ENCODE measurements at regions not wholly inside any gene's neighbourhood (a gene's known extent, or its start where the extent isn't known, plus 50 kb on each side); places are given as distances from the start of the nearest gene placed in this dataset.

DNA sequence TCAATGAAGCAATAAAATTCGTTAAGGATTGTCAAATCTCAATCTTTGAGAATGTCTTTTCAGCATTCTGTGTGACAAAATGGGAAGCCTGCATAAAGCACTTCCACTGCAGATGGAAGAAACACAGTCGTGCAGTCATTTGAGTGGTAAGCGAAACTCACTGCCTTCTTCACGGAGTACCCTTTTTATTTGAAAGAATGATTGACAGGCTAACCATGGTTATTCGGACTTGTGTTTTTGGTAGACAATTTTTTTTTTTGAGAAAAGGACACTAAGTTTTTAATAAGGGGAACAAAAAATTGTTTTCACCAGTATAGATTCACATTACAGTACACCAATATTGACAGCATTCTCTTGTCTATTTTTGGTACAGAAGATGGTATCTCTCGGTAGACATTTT lies 86.9 kb upstream of the MSX1 start:
- no peak for DNase-seq (ENCODE audit: low spot score)

DNA sequence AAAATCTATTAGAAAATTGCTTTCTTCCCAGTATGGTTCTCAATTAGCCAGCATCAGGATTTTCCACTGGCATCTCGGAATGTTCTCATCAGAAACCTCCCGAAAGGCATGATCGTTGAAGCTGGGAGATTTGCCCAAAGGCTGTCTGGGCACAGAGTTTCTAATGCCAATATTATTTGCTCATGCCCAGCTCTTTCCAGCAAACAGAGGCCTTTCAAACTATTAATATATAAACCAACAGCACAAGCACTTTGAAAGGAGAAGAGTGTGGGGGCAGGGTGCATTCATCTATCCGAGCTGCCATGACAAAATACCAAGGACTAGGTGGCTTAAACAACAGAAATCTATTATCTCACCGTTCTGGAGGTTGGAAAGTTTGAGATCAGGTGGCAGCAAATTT lies 88.3 kb upstream of the MSX1 start:
- DNase-seq (ENCODE audit: low spot score), result no peak

GRCh38 chr4:4770610-4771009 lies 88.9 kb upstream of the MSX1 start:
- no peak for DNase-seq (ENCODE audit: low spot score)

GRCh38 chr4:4766564-4766963 lies 92.9 kb upstream of the MSX1 start:
- DNase-seq (ENCODE audit: low spot score), result no peak

GRCh38 chr4:4765811-4766210 lies 93.7 kb upstream of the MSX1 start:
- no peak for DNase-seq (ENCODE audit: low spot score)

DNA sequence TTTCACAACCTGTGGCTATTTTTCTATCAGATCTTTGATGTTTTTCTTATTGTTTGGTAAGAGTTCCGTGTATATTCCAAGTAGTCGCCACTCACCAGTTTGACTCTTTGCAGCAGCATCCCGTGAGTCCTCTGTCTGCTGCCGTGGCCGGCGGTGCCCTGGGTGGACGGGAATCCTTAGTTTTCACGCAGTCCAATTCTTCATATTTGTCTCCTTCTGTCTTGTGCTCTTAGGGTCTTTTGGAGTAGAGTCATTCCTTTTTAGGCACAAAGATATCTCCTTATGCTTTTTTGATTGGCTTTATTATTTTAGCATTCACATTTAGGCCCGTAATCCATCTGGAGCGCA lies 94.9 kb upstream of the MSX1 start:
- no peak for DNase-seq (ENCODE audit: low spot score)

DNA sequence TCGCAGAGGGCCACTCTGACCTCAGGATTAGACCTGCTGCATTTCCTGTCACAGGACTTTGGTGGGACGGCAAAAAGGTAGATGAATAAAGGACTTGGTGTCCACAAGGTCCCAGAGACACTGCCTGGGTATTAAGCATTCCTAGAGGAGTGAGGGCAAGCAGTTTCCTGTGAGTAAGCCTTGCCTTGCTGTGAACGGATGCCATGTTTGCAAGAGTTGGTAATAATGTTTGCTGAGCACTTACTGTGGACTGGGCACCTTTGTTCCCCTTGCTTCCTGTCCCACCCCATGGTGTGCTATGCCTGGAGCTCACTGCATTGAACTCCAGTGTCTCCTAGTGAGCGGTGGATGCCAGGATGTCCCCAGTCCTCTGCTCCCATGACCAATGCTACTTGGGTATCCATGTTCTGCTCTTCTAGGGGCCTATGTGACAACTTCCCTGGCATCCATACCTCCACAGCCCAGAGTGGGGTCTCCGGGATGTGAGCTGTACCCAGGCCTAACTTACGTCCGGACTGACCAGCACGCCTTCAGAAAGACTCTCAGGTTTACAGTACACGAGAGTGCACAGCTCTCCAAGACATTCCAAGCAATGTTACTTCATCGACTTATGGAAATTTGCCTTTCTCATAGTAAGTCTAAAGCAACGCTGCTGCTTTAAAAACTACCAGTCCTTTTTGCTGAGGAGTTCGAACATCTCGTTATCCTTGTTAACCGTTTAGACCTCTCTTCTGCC lies 95.5 kb upstream of the MSX1 start:
- no peak for DNase-seq (ENCODE audit: low spot score)

DNA sequence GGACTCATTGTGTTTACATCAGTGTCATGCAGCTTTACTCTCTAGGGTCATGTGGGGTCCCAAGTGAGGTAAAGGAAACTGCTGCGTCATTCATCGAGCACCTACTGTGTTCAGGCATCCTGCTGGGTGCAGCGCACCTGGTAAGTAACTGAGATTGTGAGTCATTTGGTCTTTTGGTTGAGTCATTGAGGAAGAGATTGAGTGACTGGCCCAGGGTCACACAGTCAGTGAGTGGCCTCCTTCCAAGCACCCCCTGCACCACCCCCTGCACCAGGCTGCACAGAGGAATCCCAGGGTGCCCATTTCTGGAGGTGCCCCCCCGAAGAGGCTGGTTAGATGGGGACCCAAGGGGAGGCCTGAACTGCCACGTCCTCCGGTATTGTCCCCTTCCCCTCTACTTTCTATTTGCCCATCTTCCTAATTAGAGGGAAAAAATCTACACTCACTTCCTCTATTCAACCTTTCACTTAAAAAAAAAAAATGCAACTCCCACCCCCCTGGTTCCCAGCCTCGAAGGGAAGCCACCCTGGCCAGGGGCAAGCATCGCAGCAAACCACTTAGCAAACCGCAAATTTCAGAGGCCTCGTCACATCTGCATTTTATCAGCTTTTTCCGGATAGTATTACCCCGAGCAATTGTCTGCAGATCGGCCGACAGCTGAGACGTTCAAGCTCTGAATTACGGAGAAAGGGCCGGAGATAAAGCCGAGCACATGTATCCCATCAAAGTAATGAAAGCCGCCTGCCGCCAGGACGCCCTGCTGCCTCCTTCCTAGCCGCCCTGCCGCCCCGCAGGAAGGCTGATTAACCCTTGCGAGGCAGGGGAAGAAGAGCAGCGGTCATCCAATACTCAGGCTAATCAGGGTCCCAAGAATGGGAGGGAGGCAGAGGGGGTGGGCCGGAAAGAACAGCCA lies 96.3 kb upstream of the MSX1 start:
- DNase-seq (ENCODE audit: low spot score), result no peak

DNA sequence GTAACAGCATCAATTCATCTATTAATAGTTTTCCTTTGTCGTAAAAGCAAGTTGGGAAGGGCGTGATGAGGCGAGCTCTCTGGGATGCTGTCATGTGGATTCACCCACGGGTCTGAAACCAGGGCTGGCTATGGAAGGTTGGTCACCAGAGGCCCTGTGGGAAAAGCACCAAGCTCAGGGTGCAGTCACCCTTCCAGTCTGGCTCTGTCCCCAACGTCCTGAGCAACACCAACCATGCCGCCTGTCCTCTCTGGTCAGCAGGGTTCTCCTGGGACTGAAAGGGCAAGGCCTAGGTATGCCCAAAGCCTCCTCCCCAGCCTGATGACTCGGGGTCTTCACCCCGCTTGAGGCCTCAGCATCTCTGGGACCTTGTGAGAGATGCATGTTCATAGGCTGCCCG lies 97.2 kb upstream of the MSX1 start:
- DNase-seq (ENCODE audit: low spot score), result no peak

- DNase-seq (ENCODE audit: low spot score), result peak; percentile 20
These were observed 98.1 kb upstream of the MSX1 start for GRCh38 chr4:4761128-4761982.

DNA sequence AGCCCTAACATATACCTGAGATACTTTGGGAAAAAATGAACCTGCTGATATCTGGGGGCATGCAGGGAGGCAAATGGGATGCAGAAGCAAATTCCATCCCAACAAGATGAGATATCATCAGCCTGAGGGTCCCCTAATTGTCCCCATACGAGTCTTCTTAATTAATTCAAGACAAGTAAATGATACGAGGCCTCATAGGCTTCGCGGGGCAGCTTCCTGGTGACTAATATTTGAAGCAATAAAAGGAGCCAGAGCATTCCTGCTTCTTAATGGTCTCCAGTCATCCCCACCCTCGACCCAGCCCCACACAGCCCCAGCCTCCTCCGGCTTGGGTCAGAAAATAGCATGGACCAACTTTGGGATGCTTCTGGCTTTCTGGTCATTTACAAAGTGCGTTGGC lies 99.6 kb upstream of the MSX1 start:
- no peak for DNase-seq (ENCODE audit: low spot score)

GRCh38 chr4:4759232-4759631 lies 100.2 kb upstream of the MSX1 start:
- DNase-seq (ENCODE audit: low spot score), result no peak

- DNase-seq (ENCODE audit: low spot score), result no peak
These were observed 100.8 kb upstream of the MSX1 start for GRCh38 chr4:4758681-4759080.

DNA sequence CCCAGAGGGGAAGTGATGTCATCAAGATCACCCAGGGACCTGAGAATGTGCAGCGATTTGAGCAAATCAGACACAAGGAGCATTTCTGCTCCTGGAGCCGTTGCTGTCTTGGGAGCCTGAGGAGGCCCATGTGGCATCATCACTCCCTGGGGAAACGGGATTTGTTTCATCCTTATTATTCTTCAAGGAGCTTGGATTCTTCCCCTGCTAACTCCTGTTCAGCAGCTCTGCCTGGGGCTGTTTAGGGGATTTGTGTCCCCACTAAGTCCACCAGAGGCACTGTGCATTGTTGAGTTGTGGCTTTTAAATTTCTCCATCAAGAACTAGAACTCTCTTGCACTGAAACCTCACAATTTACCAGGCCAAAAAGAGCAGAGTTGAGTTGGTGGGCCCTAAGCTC lies 104.2 kb upstream of the MSX1 start:
- DNase-seq (ENCODE audit: low spot score), result no peak

DNA sequence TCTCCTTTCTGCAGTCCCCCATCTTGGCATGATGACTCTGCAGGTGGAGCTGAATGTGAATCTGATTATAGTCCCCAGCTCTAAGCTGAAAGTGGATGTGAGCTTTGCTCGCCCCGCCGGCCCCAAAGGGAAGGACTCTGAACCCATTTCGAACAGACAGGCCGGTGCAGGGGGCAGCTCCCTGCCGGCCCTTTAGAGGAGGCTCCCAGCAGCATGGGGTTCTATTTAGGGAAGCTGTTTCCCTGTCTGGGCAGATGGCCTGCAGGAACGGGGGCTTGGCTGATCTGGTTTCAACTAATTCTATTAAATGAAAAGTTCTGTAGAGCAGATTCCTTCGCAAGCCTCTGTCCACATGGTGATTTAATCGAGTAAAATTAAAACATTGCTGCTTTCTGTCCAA lies 104.8 kb upstream of the MSX1 start:
- no peak for DNase-seq (ENCODE audit: low spot score)

- no peak for DNase-seq (ENCODE audit: low spot score)
These were observed 105.8 kb upstream of the MSX1 start for GRCh38 chr4:4753643-4754042.

DNA sequence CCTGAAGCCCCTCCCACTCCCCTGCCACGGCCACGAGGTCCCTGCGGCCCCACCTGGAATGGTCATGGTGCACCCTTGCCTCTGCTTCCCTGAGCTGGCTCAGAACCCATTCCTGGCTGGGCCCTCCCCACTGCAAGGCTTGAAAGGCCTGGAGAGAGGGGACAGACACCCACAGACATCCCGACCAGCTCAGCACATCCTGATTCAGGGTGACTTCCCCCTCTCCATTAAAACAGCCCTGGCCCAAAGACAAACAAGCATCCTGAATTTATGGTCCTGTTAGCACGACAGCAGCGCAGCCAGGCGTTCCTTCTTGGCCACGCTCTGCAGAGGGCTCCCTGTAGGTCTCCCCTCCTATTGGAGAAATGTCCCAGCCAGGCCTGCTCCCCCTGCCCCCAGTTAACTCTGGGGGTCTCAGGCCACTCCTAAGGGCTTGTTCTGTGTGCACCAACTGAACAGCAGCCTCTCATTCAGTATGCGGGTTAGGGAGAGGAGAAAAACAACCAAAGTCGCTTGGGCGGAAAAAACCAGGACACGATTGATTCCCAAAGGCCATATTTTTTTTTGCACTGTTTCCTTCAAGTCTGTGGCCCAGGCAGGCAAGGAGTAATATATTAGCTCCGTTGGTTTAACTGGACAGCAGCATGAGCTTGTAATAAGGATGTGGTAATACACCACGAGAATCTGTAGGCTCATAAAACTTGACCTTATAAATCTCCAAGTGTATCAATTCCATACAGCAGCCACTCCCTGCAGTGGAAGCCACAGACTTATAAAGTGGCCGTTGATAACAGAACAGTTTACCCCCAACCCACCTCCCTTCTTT lies 106.7 kb upstream of the MSX1 start:
- DNase-seq (ENCODE audit: low spot score), result no peak

DNA sequence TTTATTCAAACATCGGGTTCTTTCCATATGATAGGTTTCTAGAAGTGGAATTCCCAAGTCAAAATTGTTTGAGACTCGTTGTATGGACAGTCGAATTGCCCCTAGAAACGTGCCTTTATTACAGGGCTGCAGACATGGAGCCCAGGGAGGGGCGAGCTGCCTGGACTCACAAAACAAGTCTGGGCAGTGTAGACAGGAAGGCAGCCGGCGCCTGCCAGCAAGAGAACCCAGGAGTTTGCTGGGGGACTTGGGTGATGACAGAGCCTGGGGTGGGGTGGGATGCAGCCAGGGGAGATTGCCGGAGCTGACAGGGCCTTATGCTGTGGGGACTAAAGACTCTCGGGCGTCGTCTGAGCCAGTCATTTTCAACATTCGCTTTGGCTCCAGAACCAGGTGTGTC lies 107.4 kb upstream of the MSX1 start:
- DNase-seq (ENCODE audit: low spot score), result no peak

- DNase-seq (ENCODE audit: low spot score), result no peak
These were observed 109.3 kb upstream of the MSX1 start for GRCh38 chr4:4750187-4750586.

DNA sequence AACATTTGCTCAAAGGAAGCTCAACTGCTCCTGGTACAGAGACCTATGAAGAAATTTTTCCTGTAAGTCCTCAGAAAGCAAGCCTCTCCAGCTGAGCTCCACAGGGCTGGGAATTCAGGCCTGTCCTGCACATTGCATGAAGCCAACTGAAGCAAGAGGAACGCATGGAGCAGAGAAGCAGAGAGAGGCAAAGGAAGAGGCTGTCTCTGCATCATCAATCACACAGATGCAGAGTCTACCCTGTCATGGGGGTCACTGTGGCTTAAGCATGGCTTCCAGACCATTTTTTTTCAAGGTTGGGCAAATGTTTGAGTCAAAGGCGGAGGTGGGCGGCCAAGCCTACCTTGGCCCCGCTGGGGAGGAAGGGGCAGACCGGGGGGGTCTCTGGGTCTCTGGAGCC lies 110.3 kb upstream of the MSX1 start:
- no peak for DNase-seq (ENCODE audit: low spot score)

DNA sequence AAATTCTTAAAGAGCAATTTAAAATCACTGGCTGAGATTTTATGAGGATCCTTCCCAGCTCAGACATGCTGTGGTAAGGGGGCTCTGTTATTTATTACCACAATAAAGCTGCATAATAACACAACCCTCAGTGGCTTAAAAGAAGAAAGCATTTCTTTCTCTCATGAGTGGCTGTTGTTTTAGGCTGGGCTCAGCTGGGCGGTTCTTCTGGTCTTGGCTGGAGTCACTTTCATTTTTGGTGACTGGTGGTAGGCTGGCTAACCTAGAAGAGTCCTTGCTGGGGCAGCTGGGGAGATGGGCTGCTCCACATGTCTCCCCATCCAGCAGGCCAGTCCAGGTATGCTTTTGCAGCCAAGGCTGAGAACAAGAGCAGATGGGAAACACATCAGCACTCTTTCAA lies 113.0 kb upstream of the MSX1 start:
- DNase-seq (ENCODE audit: low spot score), result no peak

GRCh38 chr4:4740071-4740470 lies 119.4 kb upstream of the MSX1 start:
- DNase-seq (ENCODE audit: low spot score), result no peak

All from germinal center (tissue), 1 donor.